Mesothelial cell of epicardium (in vitro differentiated cells): ENCODE measurements at regions not wholly inside any gene's neighbourhood (a gene's known extent, or its start where the extent isn't known, plus 50 kb on each side); places are given as distances from the start of the nearest gene placed in this dataset.

Experiments
- DNase-seq, 2 experiments: peaks; one replicate each; pipeline ENCODE4 v3.0.0; 2021; ENCODE audit warnings: low spot score in 2 of 2; ENCODE audit not compliant: unreplicated experiment in 2 of 2
- H3K27ac Mint-ChIP-seq: 2 replicates; pipeline ENCODE4 v1.8.0; 2021; ENCODE audit warnings: mixed read lengths
- H3K27me3 Mint-ChIP-seq: 2 replicates; pipeline ENCODE4 v1.8.0; 2021; ENCODE audit warnings: low read depth, mixed read lengths
- H3K36me3 Mint-ChIP-seq: 2 replicates; pipeline ENCODE4 v1.8.0; 2021; ENCODE audit warnings: mixed read lengths
- H3K4me1 Mint-ChIP-seq: 2 replicates; pipeline ENCODE4 v1.8.0; 2021; ENCODE audit warnings: mixed read lengths
- H3K4me3 Mint-ChIP-seq: 2 replicates; pipeline ENCODE4 v1.8.0; 2021; ENCODE audit warnings: mild to moderate bottlenecking, moderate library complexity, mixed read lengths
- H3K9me3 Mint-ChIP-seq: 2 replicates; pipeline ENCODE4 v1.8.0; 2021; ENCODE audit warnings: mixed read lengths
- CTCF ChIP-seq: fragments of 200-600 bp; sonication (generic); IDR thresholded peaks from one replicate; pipeline ENCODE4 v1.5.0; 2021; ENCODE audit warnings: antibody characterized with exemption; ENCODE audit not compliant: unreplicated experiment

DNA sequence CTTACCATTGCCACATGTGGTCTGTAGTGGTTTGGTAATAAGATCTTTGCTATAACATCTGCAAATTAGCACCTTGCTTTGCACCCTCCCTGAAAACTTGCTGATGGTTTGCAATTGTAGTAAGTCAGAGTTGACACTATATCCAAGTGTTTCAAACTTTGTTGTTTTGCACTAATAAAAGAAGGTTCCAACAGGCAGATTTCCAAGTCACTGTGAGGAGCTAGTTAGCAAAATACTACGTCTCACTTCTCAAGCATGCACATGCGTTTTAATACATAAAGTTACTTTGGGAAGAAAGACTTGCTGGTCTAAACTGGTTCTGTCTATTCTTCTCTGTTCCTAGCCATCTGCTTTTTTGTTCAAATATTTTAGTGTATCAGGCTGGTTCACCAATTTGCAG, 103.7 kb upstream of the ZNF521 start:
- H3K36me3 Mint-ChIP-seq = peaks cover 3% of the 10 kb centered on the region
- H3K4me1 Mint-ChIP-seq = peaks cover 33% of the 10 kb centered on the region
- no peaks in the 10 kb centered on the region for H3K27me3 Mint-ChIP-seq
- DNase-seq = no peak
- no peak for TF ChIP-seq CTCF
- no peak overlapping the region for H3K27ac Mint-ChIP-seq
- peaks cover 19% of the 10 kb centered on the region for H3K9me3 Mint-ChIP-seq
- no peak overlapping the region for H3K4me3 Mint-ChIP-seq

GRCh38 chr18:25455159-25455558, 103.2 kb upstream of the ZNF521 start:
- peaks cover 3% of the 10 kb centered on the region for H3K36me3 Mint-ChIP-seq
- peaks cover 33% of the 10 kb centered on the region for H3K4me1 Mint-ChIP-seq

GRCh38 chr18:25454730-25455129, 102.8 kb upstream of the ZNF521 start:
- TF ChIP-seq CTCF = no peak
- Mint-ChIP-seq H3K27me3 (no peaks in the 10 kb centered on the region), H3K4me3 (no peak overlapping the region), H3K9me3 (peaks cover 27% of the 10 kb centered on the region), H3K27ac (no peak overlapping the region), H3K36me3 (peaks cover 3% of the 10 kb centered on the region), H3K4me1 (peaks cover 33% of the 10 kb centered on the region)
- no peak for DNase-seq

More at GRCh38 chr18:25455159-25455558, 103.2 kb upstream of the ZNF521 start:
- no peak overlapping the region for H3K27ac Mint-ChIP-seq
- H3K9me3 Mint-ChIP-seq = peaks cover 24% of the 10 kb centered on the region
- H3K27me3 Mint-ChIP-seq = no peaks in the 10 kb centered on the region
- no peak overlapping the region for H3K4me3 Mint-ChIP-seq
- no peak for DNase-seq
- no peak for TF ChIP-seq CTCF

- H3K27me3 Mint-ChIP-seq = no peaks in the 10 kb centered on the region
- peaks cover 3% of the 10 kb centered on the region for H3K36me3 Mint-ChIP-seq
- H3K27ac Mint-ChIP-seq = no peak overlapping the region
- H3K4me1 Mint-ChIP-seq = peaks cover 33% of the 10 kb centered on the region
- TF ChIP-seq CTCF = no peak
- DNase-seq = no peak
- H3K4me3 Mint-ChIP-seq = no peak overlapping the region
- peaks cover 27% of the 10 kb centered on the region for H3K9me3 Mint-ChIP-seq
These were observed 102.3 kb upstream of the ZNF521 start for GRCh38 chr18:25454270-25454659.

- no peak for TF ChIP-seq CTCF
- Mint-ChIP-seq H3K27ac (no peak overlapping the region), H3K36me3 (peaks cover 3% of the 10 kb centered on the region), H3K4me3 (no peak overlapping the region), H3K27me3 (no peaks in the 10 kb centered on the region), H3K4me1 (peaks cover 33% of the 10 kb centered on the region), H3K9me3 (peaks cover 27% of the 10 kb centered on the region)
- no peak for DNase-seq
These were observed 101.7 kb upstream of the ZNF521 start for GRCh38 chr18:25453556-25454269.
